GM23338 (cell line): ENCODE measurements at regions not wholly inside any gene's neighbourhood (a gene's known extent, or its start where the extent isn't known, plus 50 kb on each side); places are given as distances from the start of the nearest gene placed in this dataset.

Experiments
- ATAC-seq: fragments of 200-7000 bp; cut with Tn5 transposase; 3 replicates; pipeline ENCODE4 v1.9.1; 2020
- DNase-seq: peaks from one replicate; pipeline ENCODE4 v3.0.0-alpha.2; 2015; ENCODE audit warnings: low spot score
- H2AFZ ChIP-seq: fragments of 200-600 bp; sonication (generic); 2 replicates; pipeline ENCODE4 v1.8.0; 2016; ENCODE audit warnings: antibody characterized with exemption, mild to moderate bottlenecking, moderate library complexity
- H3F3A ChIP-seq: fragments of 200-600 bp; sonication (generic); replicated peaks from 2 replicates; pipeline ENCODE4 v1.8.0; 2017; ENCODE audit warnings: antibody characterized with exemption, mixed run types, low read depth
- H3K27ac ChIP-seq: fragments of 200-600 bp; sonication (generic); 2 replicates; pipeline ENCODE4 v1.6.1; 2016; ENCODE audit warnings: low read depth
- H3K27me3 ChIP-seq: fragments of 200-600 bp; sonication (generic); 2 replicates; pipeline ENCODE4 v1.8.0; 2016; ENCODE audit warnings: mild to moderate bottlenecking, mixed run types, moderate library complexity; ENCODE audit not compliant: insufficient read depth
- H3K36me3 ChIP-seq: fragments of 200-600 bp; sonication (generic); 2 replicates; pipeline ENCODE4 v1.8.0; 2016; ENCODE audit warnings: mild to moderate bottlenecking; ENCODE audit not compliant: insufficient read depth
- H3K4me1 ChIP-seq: fragments of 200-600 bp; sonication (generic); 2 replicates; pipeline ENCODE4 v1.8.0; 2016; ENCODE audit warnings: mild to moderate bottlenecking, moderate library complexity; ENCODE audit not compliant: insufficient read depth
- H3K4me2 ChIP-seq: fragments of 200-600 bp; sonication (generic); 2 replicates; pipeline ENCODE4 v1.7.1; 2017; ENCODE audit warnings: mixed run types
- H3K4me3 ChIP-seq: fragments of 200-600 bp; sonication (generic); 2 replicates; pipeline ENCODE4 v1.6.1; 2016; ENCODE audit warnings: mixed run types
- H3K79me2 ChIP-seq: fragments of 200-600 bp; sonication (generic); replicated peaks from 2 replicates; pipeline ENCODE4 v1.8.0; 2017; ENCODE audit warnings: mild to moderate bottlenecking; ENCODE audit not compliant: insufficient read depth
- H3K9me2 ChIP-seq: fragments of 200-600 bp; sonication (generic); 2 replicates; pipeline ENCODE4 v1.8.0; 2017; ENCODE audit not compliant: insufficient read depth
- H4K20me1 ChIP-seq: fragments of 200-600 bp; sonication (generic); replicated peaks from 2 replicates; pipeline ENCODE4 v1.8.0; 2017; ENCODE audit warnings: mild to moderate bottlenecking; ENCODE audit not compliant: insufficient read depth
- H3K27ac Mint-ChIP-seq: 2 replicates; pipeline ENCODE4 v1.8.0; 2020; ENCODE audit warnings: inconsistent platforms, mild to moderate bottlenecking, moderate library complexity, mixed read lengths
- H3K27me3 Mint-ChIP-seq: 3 replicates; pipeline ENCODE4 v1.8.0; 2022; ENCODE audit warnings: low read depth, mild to moderate bottlenecking, moderate library complexity, mixed read lengths, inconsistent platforms; ENCODE audit not compliant: insufficient read depth, poor library complexity
- H3K36me3 Mint-ChIP-seq: 3 replicates; pipeline ENCODE4 v1.8.0; 2021; ENCODE audit warnings: low read depth, mild to moderate bottlenecking, inconsistent platforms, moderate library complexity, mixed read lengths
- H3K4me1 Mint-ChIP-seq: 3 replicates; pipeline ENCODE4 v1.8.0; 2020; ENCODE audit warnings: mild to moderate bottlenecking, inconsistent platforms, mixed read lengths
- H3K4me3 Mint-ChIP-seq: 3 replicates; pipeline ENCODE4 v1.8.0; 2021; ENCODE audit warnings: moderate library complexity, mild to moderate bottlenecking, inconsistent platforms, mixed read lengths
- H3K9me3 Mint-ChIP-seq: 3 replicates; pipeline ENCODE4 v1.8.0; 2020; ENCODE audit warnings: moderate library complexity, mild to moderate bottlenecking, inconsistent platforms, mixed read lengths
- CREB1 ChIP-seq: fragments of 250-450 bp; sonication (Bioruptor Pico); IDR thresholded peaks from 2 replicates; pipeline ENCODE4 v1.5.0; 2020; ENCODE audit warnings: low read depth, mild to moderate bottlenecking, moderate library complexity
- EZH2 ChIP-seq: fragments of 200-600 bp; sonication (generic); IDR thresholded peaks from one replicate; pipeline ENCODE4 v1.8.0; 2017; ENCODE audit warnings: antibody characterized with exemption, mild to moderate bottlenecking, low read depth; ENCODE audit not compliant: unreplicated experiment
- EZH2phosphoT487 ChIP-seq: fragments of 200-600 bp; sonication (generic); IDR thresholded peaks from one replicate; pipeline ENCODE4 v1.8.1; 2018; ENCODE audit warnings: antibody characterized with exemption; ENCODE audit not compliant: unreplicated experiment
- JUNB ChIP-seq: IDR thresholded peaks from one replicate; pipeline ENCODE4 v1.6.1; 2016; ENCODE audit warnings: antibody characterized with exemption; ENCODE audit not compliant: unreplicated experiment
- POLR2AphosphoS5 ChIP-seq: IDR thresholded peaks from 2 replicates; pipeline ENCODE4 v1.6.1; 2016; ENCODE audit warnings: antibody characterized with exemption, low read depth
- REST ChIP-seq: IDR thresholded peaks from one replicate; pipeline ENCODE4 v1.6.1; 2018; ENCODE audit warnings: antibody characterized with exemption; ENCODE audit not compliant: unreplicated experiment
- ZNF114 ChIP-seq: fragments of 250-450 bp; sonication (Bioruptor Pico); IDR thresholded peaks from 2 replicates; pipeline ENCODE4 v1.5.0; 2020; ENCODE audit warnings: mild to moderate bottlenecking, moderate library complexity
- ZNF462 ChIP-seq: fragments of 250-450 bp; sonication (Bioruptor Pico); IDR thresholded peaks from 2 replicates; pipeline ENCODE4 v1.5.0; 2020; ENCODE audit warnings: mild to moderate bottlenecking, moderate library complexity
- TF ChIP-seq, protein P1 (sequence below), 2 experiments: fragments of 200-600 bp in 1 of 2; sonication (generic) in 1 of 2; conservative IDR thresholded peaks; 2 replicates each; pipeline versions ENCODE4 v1.5.1 to v1.6.1; 2016 to 2017; ENCODE audit warnings: antibody characterized with exemption in 2 of 2, low read depth in 2 of 2, mild to moderate bottlenecking in 2 of 2, moderate library complexity in 1 of 2
- TF ChIP-seq, protein P2 (sequence below): IDR thresholded peaks from 2 replicates; pipeline ENCODE4 v1.6.1; 2016; ENCODE audit warnings: antibody characterized with exemption

GRCh38 chr6:140821196-140821595, 1311.5 kb upstream of the GJE1 start (continued):
- TF ChIP-seq, protein P1, sequence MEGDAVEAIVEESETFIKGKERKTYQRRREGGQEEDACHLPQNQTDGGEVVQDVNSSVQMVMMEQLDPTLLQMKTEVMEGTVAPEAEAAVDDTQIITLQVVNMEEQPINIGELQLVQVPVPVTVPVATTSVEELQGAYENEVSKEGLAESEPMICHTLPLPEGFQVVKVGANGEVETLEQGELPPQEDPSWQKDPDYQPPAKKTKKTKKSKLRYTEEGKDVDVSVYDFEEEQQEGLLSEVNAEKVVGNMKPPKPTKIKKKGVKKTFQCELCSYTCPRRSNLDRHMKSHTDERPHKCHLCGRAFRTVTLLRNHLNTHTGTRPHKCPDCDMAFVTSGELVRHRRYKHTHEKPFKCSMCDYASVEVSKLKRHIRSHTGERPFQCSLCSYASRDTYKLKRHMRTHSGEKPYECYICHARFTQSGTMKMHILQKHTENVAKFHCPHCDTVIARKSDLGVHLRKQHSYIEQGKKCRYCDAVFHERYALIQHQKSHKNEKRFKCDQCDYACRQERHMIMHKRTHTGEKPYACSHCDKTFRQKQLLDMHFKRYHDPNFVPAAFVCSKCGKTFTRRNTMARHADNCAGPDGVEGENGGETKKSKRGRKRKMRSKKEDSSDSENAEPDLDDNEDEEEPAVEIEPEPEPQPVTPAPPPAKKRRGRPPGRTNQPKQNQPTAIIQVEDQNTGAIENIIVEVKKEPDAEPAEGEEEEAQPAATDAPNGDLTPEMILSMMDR (conservative IDR thresholded peaks at IDR 0.05; ENCODE audit: low read depth in 2 of 2), result no peak
- no peak for TF ChIP-seq REST
- TF ChIP-seq EZH2, result no peak
- no peak for TF ChIP-seq JUNB
- TF ChIP-seq, protein P2, sequence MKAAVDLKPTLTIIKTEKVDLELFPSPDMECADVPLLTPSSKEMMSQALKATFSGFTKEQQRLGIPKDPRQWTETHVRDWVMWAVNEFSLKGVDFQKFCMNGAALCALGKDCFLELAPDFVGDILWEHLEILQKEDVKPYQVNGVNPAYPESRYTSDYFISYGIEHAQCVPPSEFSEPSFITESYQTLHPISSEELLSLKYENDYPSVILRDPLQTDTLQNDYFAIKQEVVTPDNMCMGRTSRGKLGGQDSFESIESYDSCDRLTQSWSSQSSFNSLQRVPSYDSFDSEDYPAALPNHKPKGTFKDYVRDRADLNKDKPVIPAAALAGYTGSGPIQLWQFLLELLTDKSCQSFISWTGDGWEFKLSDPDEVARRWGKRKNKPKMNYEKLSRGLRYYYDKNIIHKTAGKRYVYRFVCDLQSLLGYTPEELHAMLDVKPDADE, result no peak
- TF ChIP-seq ZNF114 (CRISPR knock-in tag), result no peak
- TF ChIP-seq POLR2AphosphoS5, result no peak

- Histone ChIP-seq H3K4me2 (no peak overlapping the region), H3K4me1 (no peaks in the 10 kb centered on the region), H3K4me3 (no peak overlapping the region), H3K27me3 (no peaks in the 10 kb centered on the region), H3K9me2 (no peaks in the 10 kb centered on the region), H3K36me3 (no peaks in the 10 kb centered on the region), H2AFZ (no peak overlapping the region), H3K27ac (no peak overlapping the region), H4K20me1 (no peaks in the 10 kb centered on the region), H3K79me2 (no peaks in the 10 kb centered on the region), H3F3A (no peaks in the 10 kb centered on the region)
- H3K36me3 Mint-ChIP-seq, result no peaks in the 10 kb centered on the region; the same call in 2 of the 3 replicates
- H3K4me1 Mint-ChIP-seq, result no peaks in the 10 kb centered on the region
- no peaks in the 10 kb centered on the region for H3K27me3 Mint-ChIP-seq
- DNase-seq (no peak), ATAC-seq (no peak)
- H3K4me3 Mint-ChIP-seq, result no peak overlapping the region
- no peak overlapping the region for H3K27ac Mint-ChIP-seq
- H3K9me3 Mint-ChIP-seq, result peaks cover 6% of the 10 kb centered on the region; the same call in 2 of the 3 replicates
- TF ChIP-seq, protein P1 (conservative IDR thresholded peaks at IDR 0.05; ENCODE audit: low read depth in 2 of 2), result no peak
- TF ChIP-seq ZNF462 (CRISPR knock-in tag) (no peak), ZNF114 (CRISPR knock-in tag) (no peak), CREB1 (no peak), EZH2phosphoT487 (no peak), POLR2AphosphoS5 (no peak)
These were observed 1315.5 kb upstream of the GJE1 start for GRCh38 chr6:140817176-140817575.
